ENCODE measurements at regions not wholly inside any gene's neighbourhood (a gene's known extent, or its start where the extent isn't known, plus 50 kb on each side); places are given as distances from the start of the nearest gene placed in this dataset.

GRCh38 chr7:88462799-88463198 lies 156.1 kb upstream of the STEAP4 start:
- Histone ChIP-seq H3K14ac (ENCODE audit: insufficient read length) (no peak overlapping the region), H3K27me3 (replicated peaks in 1 of 4; ENCODE audit: control insufficient read depth in 3 of 4, extremely low read depth in 1 of 4, insufficient read depth in 3 of 4, low read length in 3 of 4) (no peaks in the 10 kb centered on the region), H3K4me1 (replicated peaks in 1 of 4; ENCODE audit: control insufficient read depth in 3 of 4, insufficient read depth in 4 of 4, low read length in 3 of 4) (no peaks in the 10 kb centered on the region), H4K20me1 (replicated peaks in 1 of 2; ENCODE audit: control insufficient read depth in 1 of 2, insufficient read depth in 2 of 2, low read length in 2 of 2) (no peaks in the 10 kb centered on the region), H2BK12ac (ENCODE audit: low read depth, low read length) (no peak overlapping the region), H2AFZ (ENCODE audit: low read length) (no peak overlapping the region), H3K79me2 (ENCODE audit: control insufficient read depth in 1 of 2, insufficient read depth in 2 of 2, low read length in 2 of 2) (no peaks in the 10 kb centered on the region), H3K36me3 (ENCODE audit: control insufficient read depth in 2 of 4, insufficient read depth in 4 of 4, low read length in 3 of 4) (no peaks in the 10 kb centered on the region), H2BK120ac (replicated peaks; ENCODE audit: low read depth, low read length) (no peak overlapping the region), H3K18ac (ENCODE audit: extremely low read depth, low read length) (no peak overlapping the region), H3K9me3 (ENCODE audit: insufficient read depth in 2 of 2, low read depth in 1 of 2, low read length in 1 of 2) (no peaks in the 10 kb centered on the region), H3K79me1 (ENCODE audit: low read depth, low read length) (no peaks in the 10 kb centered on the region), H2AK5ac (ENCODE audit: low read depth, low read length) (no peak overlapping the region), H3K27ac (ENCODE audit: low read depth, low read length) (no peak overlapping the region), H3K23ac (ENCODE audit: insufficient read length) (no peak overlapping the region), H3K4me2 (ENCODE audit: insufficient read depth in 1 of 2, low read depth in 2 of 2, low read length in 2 of 2) (no peak overlapping the region), H4K5ac (ENCODE audit: insufficient read length, low read depth, low read length) (no peak overlapping the region), H3K23me2 (ENCODE audit: low read depth, low read length) (no peaks in the 10 kb centered on the region), H4K8ac (ENCODE audit: extremely low read depth, insufficient read depth, low read length) (no peak overlapping the region), H3K4me3 (ENCODE audit: extremely low read depth in 1 of 4, insufficient read depth in 2 of 4, low read depth in 3 of 4, low read length in 4 of 4) (no peak overlapping the region), H4K91ac (replicated peaks; ENCODE audit: insufficient read length, low read length) (no peak overlapping the region), H3K4ac (replicated peaks; ENCODE audit: insufficient read length, low read depth, low read length) (no peak overlapping the region), H2BK5ac (ENCODE audit: low read depth, low read length) (no peak overlapping the region), H3K9ac (replicated peaks in 1 of 4; ENCODE audit: extremely low read depth in 1 of 4, low read depth in 3 of 4, low read length in 3 of 4) (no peak overlapping the region), H3K56ac (replicated peaks; ENCODE audit: insufficient read length, low read depth, low read length) (no peak overlapping the region), H2BK20ac (ENCODE audit: low read length) (no peak overlapping the region), H2BK15ac (ENCODE audit: low read length) (no peak overlapping the region)
- POLR2A ChIA-PET (ENCODE audit: partially characterized antibody) = no interaction called here
- CTCF ChIA-PET (ENCODE audit: partially characterized antibody) = interaction anchor here (0.7 to 1.0 kb wide), 2 partner anchors 31 to 70 kb away, joined by 3 read pairs; no protein-coding TSS in a partner anchor
- DNase-seq (ENCODE audit: low read depth in 1 of 2, low spot score in 2 of 2) (no peak), FAIRE-seq (no peak)
- TF ChIP-seq HDAC6 (IDR thresholded peaks at IDR 0.05; ENCODE audit: low read depth, low read length) = no peak
- TF ChIP-seq RAD21 (IDR thresholded peaks at IDR 0.05 in 1 of 2, conservative IDR thresholded peaks at IDR 0.05 in 1 of 2; ENCODE audit: low read depth in 2 of 2, low read length in 2 of 2) = peak; percentile 28 to 45; a peak in 3 of 4 replicates
- TF ChIP-seq CTCF (IDR thresholded peaks at IDR 0.05; ENCODE audit: control extremely low read depth in 1 of 3, insufficient read depth in 1 of 3, low read depth in 1 of 3, low read length in 3 of 3) = peak in 2 of 3 experiments; percentile 1 to 31; a peak in 3 of 4 replicates
